ENCODE measurements at regions not wholly inside any gene's neighbourhood (a gene's known extent, or its start where the extent isn't known, plus 50 kb on each side); places are given as distances from the start of the nearest gene placed in this dataset.

DNA sequence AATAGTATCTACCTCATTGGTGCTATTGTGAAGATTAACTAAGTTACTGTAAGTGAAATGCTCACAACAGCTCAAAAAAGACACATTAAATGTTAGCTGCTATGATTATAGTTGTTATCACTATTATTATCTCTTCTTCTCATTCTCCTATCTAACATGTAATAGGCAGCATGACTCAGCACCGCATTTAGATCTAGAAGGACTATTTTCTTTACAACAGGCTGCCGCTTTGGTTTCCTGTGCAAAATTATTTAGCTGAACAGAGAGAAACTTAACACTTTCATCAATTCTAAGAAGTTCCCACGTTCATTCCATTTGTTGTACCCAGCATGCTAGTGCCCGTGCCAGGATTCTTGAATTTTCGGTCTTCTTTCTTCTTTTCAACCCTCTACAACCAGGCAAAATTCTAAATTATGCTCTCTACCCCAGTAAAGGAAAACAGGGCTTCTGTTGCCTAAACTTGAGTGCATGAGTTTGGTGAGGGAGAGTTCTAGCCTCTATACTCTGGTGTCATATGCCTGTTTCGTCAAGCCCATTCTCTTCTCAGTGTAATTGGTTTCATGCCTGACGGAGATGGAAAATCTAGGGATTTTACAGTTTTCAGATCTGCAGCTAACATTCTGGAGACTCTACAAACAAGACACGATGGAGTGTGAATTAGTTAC is 378.9 kb downstream of the PPP1R2C start:
- TF ChIP-seq, protein P1, sequence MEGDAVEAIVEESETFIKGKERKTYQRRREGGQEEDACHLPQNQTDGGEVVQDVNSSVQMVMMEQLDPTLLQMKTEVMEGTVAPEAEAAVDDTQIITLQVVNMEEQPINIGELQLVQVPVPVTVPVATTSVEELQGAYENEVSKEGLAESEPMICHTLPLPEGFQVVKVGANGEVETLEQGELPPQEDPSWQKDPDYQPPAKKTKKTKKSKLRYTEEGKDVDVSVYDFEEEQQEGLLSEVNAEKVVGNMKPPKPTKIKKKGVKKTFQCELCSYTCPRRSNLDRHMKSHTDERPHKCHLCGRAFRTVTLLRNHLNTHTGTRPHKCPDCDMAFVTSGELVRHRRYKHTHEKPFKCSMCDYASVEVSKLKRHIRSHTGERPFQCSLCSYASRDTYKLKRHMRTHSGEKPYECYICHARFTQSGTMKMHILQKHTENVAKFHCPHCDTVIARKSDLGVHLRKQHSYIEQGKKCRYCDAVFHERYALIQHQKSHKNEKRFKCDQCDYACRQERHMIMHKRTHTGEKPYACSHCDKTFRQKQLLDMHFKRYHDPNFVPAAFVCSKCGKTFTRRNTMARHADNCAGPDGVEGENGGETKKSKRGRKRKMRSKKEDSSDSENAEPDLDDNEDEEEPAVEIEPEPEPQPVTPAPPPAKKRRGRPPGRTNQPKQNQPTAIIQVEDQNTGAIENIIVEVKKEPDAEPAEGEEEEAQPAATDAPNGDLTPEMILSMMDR (IDR thresholded peaks at IDR 0.05; ENCODE audit: borderline replicate concordance, extremely low read depth, low read length, poor library complexity, severe bottlenecking) = no peak
- no peak for TF ChIP-seq EZH2 (IDR thresholded peaks at IDR 0.05; ENCODE audit: borderline replicate concordance, low read depth, low read length, severe bottlenecking)
